Upper lobe of left lung (tissue), 6 donors: ENCODE measurements at regions not wholly inside any gene's neighbourhood (a gene's known extent, or its start where the extent isn't known, plus 50 kb on each side); places are given as distances from the start of the nearest gene placed in this dataset.
"Not testable (repeated sequence)": the region's sequence is repeated elsewhere in the genome, so short reads cannot be mapped to it uniquely, and the experiment has no call there.

Source experiments
- ATAC-seq, 2 donors: fragments of 200-7000 bp; cut with Tn5 transposase; one replicate each; pipeline ENCODE4 v1.9.1; 2022; ENCODE audit warnings: mild to moderate bottlenecking in 2 of 2, moderate library complexity in 2 of 2; ENCODE audit not compliant: low FRiP score in 2 of 2
- DNase-seq, 2 donors: peaks; one replicate each; pipeline ENCODE4 v3.0.0-alpha.2; 2019 to 2020
- H3K27ac ChIP-seq, 4 donors: fragments of 200-600 bp; sonication (generic); one replicate each; pipeline ENCODE4 v1.5.1; 2016 to 2019
- H3K27me3 ChIP-seq, 4 donors: fragments of 200-600 bp; sonication (generic); one replicate each; pipeline ENCODE4 v1.5.1; 2017 to 2019
- H3K36me3 ChIP-seq, 4 donors: fragments of 200-600 bp; sonication (generic); one replicate each; pipeline ENCODE4 v1.5.1; 2016 to 2019
- H3K4me1 ChIP-seq, 4 donors: fragments of 200-600 bp; sonication (generic); one replicate each; pipeline ENCODE4 v1.5.1; 2018 to 2019
- H3K4me3 ChIP-seq, 4 donors: fragments of 200-600 bp; sonication (generic); one replicate each; pipeline ENCODE4 v1.5.1; 2017 to 2019; ENCODE audit warnings: mild to moderate bottlenecking in 2 of 4, moderate library complexity in 1 of 4
- H3K9me3 ChIP-seq, 4 donors: fragments of 200-600 bp; sonication (generic); one replicate each; pipeline ENCODE4 v1.5.1; 2018 to 2019
- CTCF ChIP-seq, 6 experiments: fragments of 450-650 bp in 4 of 6; fragments of 200-600 bp in 2 of 6; sonication (generic) in 2 of 6; IDR thresholded peaks; one replicate each; pipeline ENCODE4 v1.5.1; 2016 to 2019; ENCODE audit warnings: antibody characterized with exemption in 6 of 6
- EP300 ChIP-seq, 4 donors: sonication (generic); formaldehyde crosslinking; IDR thresholded peaks; one replicate each; pipeline ENCODE4 v1.5.1; 2017; ENCODE audit warnings: antibody characterized with exemption in 4 of 4, control low read depth in 2 of 4
- POLR2A ChIP-seq, 4 donors: fragments of 450-650 bp; IDR thresholded peaks; one replicate each; pipeline ENCODE4 v1.5.1; 2016 to 2017; ENCODE audit warnings: antibody characterized with exemption in 4 of 4, mild to moderate bottlenecking in 2 of 4
- POLR2AphosphoS5 ChIP-seq, 2 donors: sonication (generic); formaldehyde crosslinking; IDR thresholded peaks; one replicate each; pipeline ENCODE4 v1.5.1; 2017; ENCODE audit warnings: antibody characterized with exemption in 2 of 2
- WGBS, 2 donors: methylation state at CpG; one replicate each; pipeline ENCODE4 v1.1.5; 2017 to 2018; 5-methylcytosine and 5-hydroxymethylcytosine counted together
- donor health status: DM: no; HTN: no; CAD: no; lungs with moderate emphysema.
- donor health status: DM: no; HTN: yes; CAD: no; lungs with severe emphysema.

DNA sequence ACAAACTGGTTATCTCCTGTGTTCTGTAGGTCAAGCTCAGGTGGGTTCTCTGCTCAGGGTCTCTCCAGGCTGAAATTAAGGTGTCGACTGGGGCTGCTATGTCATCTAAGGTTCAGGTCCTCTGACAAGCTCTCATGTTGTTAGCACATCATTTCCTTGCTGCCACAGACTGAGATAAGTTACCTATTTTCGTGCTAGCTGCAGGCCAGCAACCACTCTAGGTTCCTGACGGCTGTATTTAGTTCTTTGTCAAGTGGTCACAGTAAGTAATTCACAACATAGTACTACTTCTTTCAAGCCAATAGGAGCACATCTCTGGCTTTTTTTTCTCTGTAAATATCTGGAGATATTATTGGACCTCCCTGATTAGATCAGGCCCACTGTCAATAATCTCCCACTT is 169.3 kb upstream of the CAND1 start:
- peaks cover 0 to 2% (median 0%) of the 10 kb centered on the region in 4 donors for H3K9me3 ChIP-seq
- H3K27ac ChIP-seq = no peak overlapping the region
- TF ChIP-seq CTCF (IDR thresholded peaks at IDR 0.05) = no peak
- TF ChIP-seq POLR2AphosphoS5 (IDR thresholded peaks at IDR 0.05) = no peak
- TF ChIP-seq POLR2A (IDR thresholded peaks at IDR 0.05) = no peak
- TF ChIP-seq EP300 (IDR thresholded peaks at IDR 0.05) = no peak
- H3K27me3 ChIP-seq = no peaks in the 10 kb centered on the region
- no peaks in the 10 kb centered on the region for H3K36me3 ChIP-seq
- ATAC-seq (no peak), DNase-seq (no peak)
- H3K4me1 ChIP-seq = no peaks in the 10 kb centered on the region
- no peak overlapping the region for H3K4me3 ChIP-seq
- WGBS, 2 donors = 56 to 58% methylated on average over 3 of the region's 3 CpGs

DNA sequence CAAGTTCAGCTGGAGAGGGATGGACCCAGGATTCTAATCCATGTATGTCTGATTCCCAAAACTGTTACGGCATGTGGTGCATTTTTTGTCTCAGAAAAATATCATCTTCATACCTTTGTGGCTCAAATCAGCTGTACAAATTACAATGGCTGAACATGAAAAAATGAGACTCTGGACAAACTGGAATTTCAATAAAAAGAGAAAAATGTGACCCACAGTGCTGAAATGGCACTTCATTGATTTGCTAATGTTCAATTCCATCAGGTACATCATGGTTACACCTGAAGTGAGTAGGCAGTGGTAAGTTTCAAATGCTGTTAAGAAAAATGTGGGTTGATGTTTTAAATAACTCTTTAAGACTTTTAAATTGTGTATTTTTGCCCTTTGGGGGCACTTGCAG is 165.6 kb upstream of the CAND1 start:
- no peaks in the 10 kb centered on the region for H3K27me3 ChIP-seq
- H3K36me3 ChIP-seq = no peaks in the 10 kb centered on the region
- H3K9me3 ChIP-seq = peaks cover 0 to 4% (median 1%) of the 10 kb centered on the region in 4 donors
- ATAC-seq (no peak), DNase-seq (no peak)
- 83 to 91% methylated on average over 1 of the region's 1 CpG for WGBS, 2 donors
- H3K4me3 ChIP-seq = no peak overlapping the region
- no peaks in the 10 kb centered on the region for H3K4me1 ChIP-seq
- TF ChIP-seq CTCF (IDR thresholded peaks at IDR 0.05) (no peak), EP300 (IDR thresholded peaks at IDR 0.05) (no peak), POLR2A (IDR thresholded peaks at IDR 0.05) (no peak), POLR2AphosphoS5 (IDR thresholded peaks at IDR 0.05) (no peak)
- H3K27ac ChIP-seq = no peak overlapping the region

- TF ChIP-seq POLR2AphosphoS5 (IDR thresholded peaks at IDR 0.05) (no peak), POLR2A (IDR thresholded peaks at IDR 0.05) (no peak), CTCF (IDR thresholded peaks at IDR 0.05) (no peak), EP300 (IDR thresholded peaks at IDR 0.05) (no peak)
- Histone ChIP-seq H3K9me3 (peaks cover 0 to 4% (median 1%) of the 10 kb centered on the region in 4 donors), H3K27me3 (no peaks in the 10 kb centered on the region), H3K4me1 (no peaks in the 10 kb centered on the region), H3K36me3 (no peaks in the 10 kb centered on the region), H3K4me3 (no peak overlapping the region), H3K27ac (no peak overlapping the region)
- 82% methylated on average over 1 of the region's 1 CpG for WGBS, 2 donors
- DNase-seq = no peak
- ATAC-seq = no peak
Observed at GRCh38 chr12:67107235-67107634, 161.9 kb upstream of the CAND1 start.

- H3K9me3 ChIP-seq = peaks cover 0 to 4% (median 1%) of the 10 kb centered on the region in 4 donors
- no peak for TF ChIP-seq EP300 (IDR thresholded peaks at IDR 0.05)
- no peak for TF ChIP-seq POLR2AphosphoS5 (IDR thresholded peaks at IDR 0.05)
- no peak for TF ChIP-seq POLR2A (IDR thresholded peaks at IDR 0.05)
- TF ChIP-seq CTCF (IDR thresholded peaks at IDR 0.05) = no peak
- ATAC-seq (no peak), DNase-seq (no peak)
- 67 to 69% methylated on average over 1 of the region's 1 CpG for WGBS, 2 donors
- H3K27me3 ChIP-seq = no peaks in the 10 kb centered on the region
- H3K4me1 ChIP-seq = no peaks in the 10 kb centered on the region
- no peak overlapping the region for H3K4me3 ChIP-seq
- H3K36me3 ChIP-seq = no peaks in the 10 kb centered on the region
- no peak overlapping the region for H3K27ac ChIP-seq
Observed at GRCh38 chr12:67107751-67108269, 161.3 kb upstream of the CAND1 start.

GRCh38 chr12:67110345-67110744 is 158.8 kb upstream of the CAND1 start:
- H3K27me3 ChIP-seq, H3K9me3 ChIP-seq, DNase-seq, H3K4me1 ChIP-seq, H3K36me3 ChIP-seq, H3K4me3 ChIP-seq, H3K27ac ChIP-seq, ATAC-seq: not testable (repeated sequence)
- WGBS, 2 donors = 94 to 97% methylated on average over 2 of the region's 2 CpGs
